Lower lobe of right lung (tissue), 2 donors: ENCODE measurements at regions not wholly inside any gene's neighbourhood (a gene's known extent, or its start where the extent isn't known, plus 50 kb on each side); places are given as distances from the start of the nearest gene placed in this dataset.

Experiments
- ATAC-seq, 2 donors: fragments of 200-7000 bp; cut with Tn5 transposase; one replicate each; pipeline ENCODE4 v1.9.1; 2020 to 2022; ENCODE audit warnings: mild to moderate bottlenecking in 2 of 2, moderate library complexity in 2 of 2
- DNase-seq: peaks from one replicate; pipeline ENCODE4 v3.0.0-alpha.2; 2020
- H3K27ac ChIP-seq: fragments of 200-600 bp; one replicate; pipeline ENCODE4 v1.8.0; 2022
- H3K27me3 ChIP-seq: fragments of 200-600 bp; one replicate; pipeline ENCODE4 v1.8.0; 2022; ENCODE audit warnings: low read depth
- H3K36me3 ChIP-seq: fragments of 200-600 bp; one replicate; pipeline ENCODE4 v1.8.0; 2022; ENCODE audit warnings: mild to moderate bottlenecking
- H3K4me1 ChIP-seq: fragments of 200-600 bp; one replicate; pipeline ENCODE4 v1.8.0; 2022
- H3K4me3 ChIP-seq: fragments of 200-600 bp; one replicate; pipeline ENCODE4 v1.8.0; 2022; ENCODE audit warnings: mild to moderate bottlenecking
- H3K9me3 ChIP-seq: fragments of 200-600 bp; one replicate; pipeline ENCODE4 v1.8.0; 2022
- intact Hi-C: fragments of 100-400 bp; cut with DNase I; formaldehyde crosslinking; loops from one replicate; pipeline ENCODE4 v1.11.0; 2022
- TF ChIP-seq, protein P1 (sequence below): fragments of 200-600 bp; IDR thresholded peaks from one replicate; pipeline ENCODE4 v1.8.0; 2022; ENCODE audit warnings: antibody characterized with exemption, mild to moderate bottlenecking
- donor health status: DM: no; HTN: yes; CAD: no; lungs with severe emphysema.

DNA sequence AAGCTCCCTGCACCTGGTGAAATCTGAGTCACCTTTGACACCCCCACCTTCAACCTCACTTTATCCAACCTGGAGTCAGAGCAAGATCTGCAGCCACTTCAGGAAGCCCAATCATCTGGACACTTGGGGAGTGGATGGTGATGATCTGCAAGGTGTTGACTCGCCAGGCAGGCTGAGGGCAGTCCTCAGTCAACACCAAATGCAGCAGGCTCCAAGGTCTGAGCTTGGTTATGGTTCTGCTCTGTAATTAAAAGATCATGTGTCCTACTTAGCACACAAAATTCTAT is 446.9 kb downstream of the BRD1 start:
- no peak overlapping the region for H3K27ac ChIP-seq
- H3K27me3 ChIP-seq: peaks cover 51% of the 10 kb centered on the region
- TF ChIP-seq, protein P1, sequence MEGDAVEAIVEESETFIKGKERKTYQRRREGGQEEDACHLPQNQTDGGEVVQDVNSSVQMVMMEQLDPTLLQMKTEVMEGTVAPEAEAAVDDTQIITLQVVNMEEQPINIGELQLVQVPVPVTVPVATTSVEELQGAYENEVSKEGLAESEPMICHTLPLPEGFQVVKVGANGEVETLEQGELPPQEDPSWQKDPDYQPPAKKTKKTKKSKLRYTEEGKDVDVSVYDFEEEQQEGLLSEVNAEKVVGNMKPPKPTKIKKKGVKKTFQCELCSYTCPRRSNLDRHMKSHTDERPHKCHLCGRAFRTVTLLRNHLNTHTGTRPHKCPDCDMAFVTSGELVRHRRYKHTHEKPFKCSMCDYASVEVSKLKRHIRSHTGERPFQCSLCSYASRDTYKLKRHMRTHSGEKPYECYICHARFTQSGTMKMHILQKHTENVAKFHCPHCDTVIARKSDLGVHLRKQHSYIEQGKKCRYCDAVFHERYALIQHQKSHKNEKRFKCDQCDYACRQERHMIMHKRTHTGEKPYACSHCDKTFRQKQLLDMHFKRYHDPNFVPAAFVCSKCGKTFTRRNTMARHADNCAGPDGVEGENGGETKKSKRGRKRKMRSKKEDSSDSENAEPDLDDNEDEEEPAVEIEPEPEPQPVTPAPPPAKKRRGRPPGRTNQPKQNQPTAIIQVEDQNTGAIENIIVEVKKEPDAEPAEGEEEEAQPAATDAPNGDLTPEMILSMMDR: no peak
- intact Hi-C loops: no loop called here
- DNase-seq (no peak), ATAC-seq (no peak)
- H3K9me3 ChIP-seq: no peaks in the 10 kb centered on the region
- H3K4me1 ChIP-seq: no peaks in the 10 kb centered on the region
- no peaks in the 10 kb centered on the region for H3K36me3 ChIP-seq
- H3K4me3 ChIP-seq: no peak overlapping the region

DNA sequence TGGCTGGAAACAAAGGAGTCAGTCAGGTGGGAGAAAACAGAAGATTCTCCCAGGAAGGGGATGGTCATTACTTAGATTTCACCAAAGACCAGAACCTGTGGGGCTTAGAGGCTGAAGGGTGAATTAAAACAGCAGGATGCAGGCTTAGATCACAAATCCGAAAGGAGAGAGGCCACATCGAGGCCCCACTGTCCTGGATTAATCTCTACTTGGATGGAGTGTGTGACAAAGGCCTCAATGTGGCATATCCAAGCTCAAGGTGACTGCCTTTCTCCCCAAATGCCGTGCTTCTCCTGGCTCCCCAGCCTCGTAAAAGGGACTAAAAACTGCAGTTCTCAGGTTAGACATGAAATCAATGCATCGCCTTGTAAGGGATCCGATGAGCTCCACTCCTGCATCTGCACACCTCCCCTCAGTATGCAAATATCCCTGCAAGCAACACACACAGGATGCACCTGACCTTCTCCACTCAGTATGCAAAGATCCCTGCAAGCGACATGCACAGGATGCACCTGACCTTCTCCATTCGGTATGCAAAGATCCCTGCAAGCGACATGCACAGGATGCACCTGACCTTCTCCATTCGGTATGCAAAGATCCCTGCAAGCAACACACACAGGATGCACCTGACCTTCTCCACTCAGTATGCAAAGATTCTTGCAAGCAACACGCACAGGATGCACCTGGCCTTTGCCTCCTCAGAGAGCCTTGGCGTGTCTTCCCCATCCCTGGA is 447.4 kb downstream of the BRD1 start:
- Histone ChIP-seq H3K9me3 (no peaks in the 10 kb centered on the region), H3K27ac (no peak overlapping the region), H3K4me1 (no peaks in the 10 kb centered on the region), H3K27me3 (peaks cover 51% of the 10 kb centered on the region), H3K4me3 (no peak overlapping the region), H3K36me3 (no peaks in the 10 kb centered on the region)
- TF ChIP-seq, protein P1: no peak
- intact Hi-C loops: no loop called here
- DNase-seq: no peak
- ATAC-seq: no peak

DNA sequence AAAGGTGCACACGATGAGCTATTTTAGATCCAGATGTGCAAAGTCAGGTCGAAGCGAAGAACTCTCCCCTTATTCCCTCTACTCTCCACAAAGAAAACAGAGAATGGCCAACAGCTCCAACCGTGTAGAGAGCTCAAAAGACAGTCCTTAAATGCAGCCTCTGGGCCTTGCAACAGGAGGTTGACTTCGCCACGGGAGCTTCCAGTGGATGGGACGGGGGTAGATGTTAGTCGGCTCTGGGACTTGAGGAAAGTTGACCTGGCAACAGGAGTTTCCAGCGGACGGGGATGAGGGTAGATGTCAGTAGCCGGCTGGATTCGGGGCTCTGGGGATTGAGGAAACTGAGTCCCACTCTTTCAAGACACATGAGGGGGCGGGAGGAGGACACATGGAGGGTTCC is 450.4 kb downstream of the BRD1 start:
- H3K36me3 ChIP-seq: no peaks in the 10 kb centered on the region
- no peak overlapping the region for H3K4me3 ChIP-seq
- no peak for ATAC-seq
- no peak for DNase-seq
- TF ChIP-seq, protein P1: no peak
- no peak overlapping the region for H3K27ac ChIP-seq
- no peaks in the 10 kb centered on the region for H3K4me1 ChIP-seq
- H3K27me3 ChIP-seq: peaks cover 60% of the 10 kb centered on the region
- H3K9me3 ChIP-seq: no peaks in the 10 kb centered on the region
- intact Hi-C loops: no loop called here

DNA sequence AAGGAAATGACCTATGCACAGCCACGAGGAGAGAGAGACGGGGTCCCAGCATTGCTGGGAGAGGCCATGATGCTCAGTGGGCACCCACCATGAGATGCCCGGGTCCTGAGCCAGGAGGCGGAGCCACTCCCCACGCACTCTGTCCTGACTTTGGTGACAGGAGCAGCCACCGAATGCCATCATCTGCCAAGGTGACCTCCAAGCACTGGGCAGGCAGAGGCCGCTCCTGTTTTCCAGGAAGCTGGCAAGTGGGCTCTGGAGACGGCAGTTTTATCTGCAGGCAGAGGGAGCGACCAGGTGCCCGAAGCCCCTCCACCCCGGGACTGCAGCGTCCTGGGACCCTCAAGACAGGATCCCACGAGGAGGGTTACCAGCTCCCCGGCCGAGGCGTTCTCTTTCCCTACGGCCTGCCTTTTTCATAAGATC is 453.9 kb downstream of the BRD1 start:
- intact Hi-C loops: no loop called here
- peaks cover 61% of the 10 kb centered on the region for H3K27me3 ChIP-seq
- no peak overlapping the region for H3K4me3 ChIP-seq
- H3K9me3 ChIP-seq: no peaks in the 10 kb centered on the region
- DNase-seq (no peak), ATAC-seq (no peak)
- no peaks in the 10 kb centered on the region for H3K4me1 ChIP-seq
- TF ChIP-seq, protein P1: no peak
- H3K36me3 ChIP-seq: no peaks in the 10 kb centered on the region
- H3K27ac ChIP-seq: no peak overlapping the region

DNA sequence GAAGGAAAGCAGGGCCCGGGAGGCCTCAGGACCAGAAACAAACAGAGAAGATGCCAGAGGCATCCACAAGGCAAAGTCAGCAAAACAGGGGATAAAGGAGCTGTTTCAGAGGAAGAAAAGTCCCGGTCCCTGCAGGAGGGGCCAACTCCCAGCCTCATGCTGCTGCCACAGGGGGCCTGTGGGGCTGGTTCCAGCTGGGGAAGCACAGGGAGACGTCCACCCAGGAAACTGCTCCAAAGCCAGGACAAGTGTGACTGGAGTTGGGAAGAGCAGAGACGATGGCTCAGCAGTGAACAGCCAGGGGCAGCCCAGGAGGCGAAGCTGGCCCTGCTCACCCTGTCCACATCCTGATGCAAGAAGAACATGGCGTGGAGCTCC is 454.4 kb downstream of the BRD1 start:
- no peak for DNase-seq
- H3K4me1 ChIP-seq: no peaks in the 10 kb centered on the region

More for the DNA sequence above, 454.4 kb downstream of the BRD1 start:
- Histone ChIP-seq H3K27ac (no peak overlapping the region), H3K36me3 (no peaks in the 10 kb centered on the region), H3K4me3 (no peak overlapping the region), H3K9me3 (no peaks in the 10 kb centered on the region), H3K27me3 (peaks cover 61% of the 10 kb centered on the region)
- TF ChIP-seq, protein P1: no peak
- intact Hi-C loops: no loop called here
- ATAC-seq: no peak
